Liver (tissue), 3 donors: ENCODE measurements at regions not wholly inside any gene's neighbourhood (a gene's known extent, or its start where the extent isn't known, plus 50 kb on each side); places are given as distances from the start of the nearest gene placed in this dataset.

Experiments used
- CTCF ChIP-seq: fragments of 150-350 bp; IDR thresholded peaks from 2 replicates; pipeline ENCODE4 v1.5.1; 2017; ENCODE audit warnings: improper control_type of control experiment, low read depth, low read length; ENCODE audit not compliant: missing input control
- JUND ChIP-seq, 2 donors: IDR thresholded peaks; 2 replicates each; pipeline ENCODE4 v1.6.1; 2016; ENCODE audit warnings: antibody characterized with exemption in 2 of 2
- RAD21 ChIP-seq, 2 donors: IDR thresholded peaks; 2 replicates each; pipeline ENCODE4 v1.6.1; 2016; ENCODE audit warnings: antibody characterized with exemption in 2 of 2, mild to moderate bottlenecking in 2 of 2
- REST ChIP-seq: IDR thresholded peaks from 2 replicates; pipeline ENCODE4 v1.6.1; 2016; ENCODE audit warnings: antibody characterized with exemption, mild to moderate bottlenecking
- YY1 ChIP-seq: IDR thresholded peaks from 2 replicates; pipeline ENCODE4 v1.6.1; 2016; ENCODE audit warnings: antibody characterized with exemption, mild to moderate bottlenecking
- donor health status: healthy.
- donor health status: healthy.

GRCh38 chr13:61110732-61111131 is 304.9 kb downstream of the PCDH20 start:
- no peak for TF ChIP-seq CTCF
- TF ChIP-seq YY1 = no peak
- no peak for TF ChIP-seq JUND (IDR thresholded peaks at IDR 0.05)
- no peak for TF ChIP-seq RAD21 (IDR thresholded peaks at IDR 0.05)
- TF ChIP-seq REST = no peak
